H1 (cell line): ENCODE measurements at regions not wholly inside any gene's neighbourhood (a gene's known extent, or its start where the extent isn't known, plus 50 kb on each side); places are given as distances from the start of the nearest gene placed in this dataset.

Experiments
- CTCF ChIA-PET: fragments of 300-600 bp; sonication (Branson Sonifier 250); formaldehyde crosslinking; loops from one replicate; lab custom pipeline; 2021; ENCODE audit not compliant: partially characterized antibody; lab: Charles Lee
- POLR2A ChIA-PET: fragments of 300-600 bp; sonication (Branson Sonifier 250); formaldehyde crosslinking; loops from one replicate; lab custom pipeline; 2021; ENCODE audit warnings: inconsistent platforms; ENCODE audit not compliant: partially characterized antibody; lab: Charles Lee
- DNase-seq, 2 experiments: peaks; one replicate each; pipeline versions ENCODE4 v3.0.0 to v3.0.0-alpha.2; 2010 to 2022; ENCODE audit warnings: low spot score in 2 of 2, low read depth in 1 of 2, mixed read lengths in 1 of 2
- FAIRE-seq: peaks from 2 replicates; lab custom pipeline; 2011; peaks lifted over from hg19 to GRCh38; lab: Jason Lieb, UNC
- H2AFZ ChIP-seq: 2 replicates; pipeline ENCODE4 v1.8.1; 2012; ENCODE audit warnings: low read length, inconsistent platforms
- H2AK5ac ChIP-seq: 2 replicates; pipeline ENCODE4 v1.6.1; 2013; ENCODE audit warnings: low read depth, low read length
- H2BK120ac ChIP-seq: replicated peaks from 2 replicates; pipeline ENCODE3; 2013; ENCODE audit warnings: low read depth, low read length, inconsistent platforms
- H2BK12ac ChIP-seq: 2 replicates; pipeline ENCODE4 v1.6.1; 2013; ENCODE audit warnings: low read depth, low read length
- H2BK15ac ChIP-seq: 2 replicates; pipeline ENCODE4 v1.6.1; 2013; ENCODE audit warnings: low read length
- H2BK20ac ChIP-seq: 2 replicates; pipeline ENCODE4 v1.6.1; 2013; ENCODE audit warnings: low read length
- H2BK5ac ChIP-seq: 2 replicates; pipeline ENCODE4 v1.6.1; 2013; ENCODE audit warnings: low read depth, low read length
- H3K14ac ChIP-seq: 2 replicates; pipeline ENCODE4 v1.6.1; 2013; ENCODE audit warnings: inconsistent platforms; ENCODE audit not compliant: insufficient read length
- H3K18ac ChIP-seq: 2 replicates; pipeline ENCODE4 v1.6.1; 2013; ENCODE audit warnings: low read length; ENCODE audit errors: extremely low read depth
- H3K23ac ChIP-seq: 2 replicates; pipeline ENCODE4 v1.6.1; 2013; ENCODE audit warnings: inconsistent platforms; ENCODE audit not compliant: insufficient read length
- H3K23me2 ChIP-seq: 2 replicates; pipeline ENCODE4 v1.6.1; 2013; ENCODE audit warnings: low read depth, low read length
- H3K27ac ChIP-seq: 2 replicates; pipeline ENCODE4 v1.6.1; 2011; ENCODE audit warnings: low read depth, low read length, inconsistent platforms
- H3K27me3 ChIP-seq, 4 experiments: replicated peaks in 1 of 4; 1 replicate in 1 of 4; 2 replicates in 3 of 4; pipeline versions ENCODE4 v1.6.1 to v1.8.1; 2011 to 2013; ENCODE audit warnings: low read length in 3 of 4, mild to moderate bottlenecking in 3 of 4, inconsistent platforms in 2 of 4, mixed read lengths in 2 of 4, moderate library complexity in 1 of 4; ENCODE audit not compliant: control insufficient read depth in 3 of 4, insufficient read depth in 3 of 4; ENCODE audit errors: extremely low read depth in 1 of 4
- H3K36me3 ChIP-seq, 4 experiments: 2 replicates each; pipeline versions ENCODE4 v1.6.1 to v1.8.1; 2011 to 2013; ENCODE audit warnings: mild to moderate bottlenecking in 4 of 4, low read length in 3 of 4, moderate library complexity in 2 of 4, control low read depth in 1 of 4, inconsistent platforms in 1 of 4; ENCODE audit not compliant: insufficient read depth in 4 of 4, control insufficient read depth in 2 of 4
- H3K4ac ChIP-seq: replicated peaks from 2 replicates; pipeline ENCODE3; 2013; ENCODE audit warnings: low read length, low read depth, mixed read lengths, inconsistent platforms; ENCODE audit not compliant: insufficient read length
- H3K4me1 ChIP-seq, 4 experiments: replicated peaks in 1 of 4; 1 replicate in 1 of 4; 2 replicates in 3 of 4; pipeline versions ENCODE4 v1.6.1 to v1.8.1; 2011 to 2013; ENCODE audit warnings: low read length in 3 of 4, inconsistent platforms in 2 of 4, mixed read lengths in 1 of 4; ENCODE audit not compliant: insufficient read depth in 4 of 4, control insufficient read depth in 3 of 4
- H3K4me2 ChIP-seq, 2 experiments: 2 replicates each; pipeline versions ENCODE4 v1.6.1 to v1.8.1; 2011 to 2013; ENCODE audit warnings: low read depth in 2 of 2, low read length in 2 of 2, control low read depth in 1 of 2, inconsistent platforms in 1 of 2, mild to moderate bottlenecking in 1 of 2; ENCODE audit not compliant: insufficient read depth in 1 of 2
- H3K4me3 ChIP-seq, 4 experiments: fragments of 200-600, 300-600 bp in 1 of 4; sonication (generic), shearing (Covaris generic), sonication (Bioruptor Twin) in 1 of 4; 2 replicates each; pipeline versions ENCODE4 v1.5.1 to v1.8.1; 2011 to 2016; ENCODE audit warnings: low read length in 4 of 4, low read depth in 3 of 4, control low read depth in 2 of 4, inconsistent platforms in 2 of 4, mild to moderate bottlenecking in 2 of 4, mixed read lengths in 1 of 4, moderate library complexity in 1 of 4; ENCODE audit not compliant: insufficient read depth in 2 of 4; ENCODE audit errors: extremely low read depth in 1 of 4
- H3K56ac ChIP-seq: replicated peaks from 2 replicates; pipeline ENCODE3; 2013; ENCODE audit warnings: low read depth, mild to moderate bottlenecking, mixed read lengths, low read length, inconsistent platforms; ENCODE audit not compliant: insufficient read length
- H3K79me1 ChIP-seq: 2 replicates; pipeline ENCODE4 v1.6.1; 2013; ENCODE audit warnings: low read depth, low read length, control low read depth
- H3K79me2 ChIP-seq, 2 experiments: 2 replicates each; pipeline versions ENCODE4 v1.6.1 to v1.8.1; 2012 to 2013; ENCODE audit warnings: low read length in 2 of 2, mild to moderate bottlenecking in 2 of 2, inconsistent platforms in 1 of 2; ENCODE audit not compliant: insufficient read depth in 2 of 2, control insufficient read depth in 1 of 2
- H3K9ac ChIP-seq, 4 experiments: replicated peaks in 1 of 4; 1 replicate in 1 of 4; 2 replicates in 3 of 4; pipeline versions ENCODE4 v1.6.1 to v1.8.1; 2011 to 2013; ENCODE audit warnings: low read depth in 3 of 4, low read length in 3 of 4, control low read depth in 2 of 4, mild to moderate bottlenecking in 2 of 4, moderate library complexity in 2 of 4, inconsistent platforms in 1 of 4; ENCODE audit errors: extremely low read depth in 1 of 4
- H3K9me3 ChIP-seq, 2 experiments: 2 replicates each; pipeline versions ENCODE4 v1.6.1 to v1.8.1; 2012 to 2013; ENCODE audit warnings: mild to moderate bottlenecking in 2 of 2, moderate library complexity in 2 of 2, control low read depth in 1 of 2, inconsistent platforms in 1 of 2, low read depth in 1 of 2, low read length in 1 of 2, mixed read lengths in 1 of 2; ENCODE audit not compliant: insufficient read depth in 2 of 2
- H4K20me1 ChIP-seq, 2 experiments: replicated peaks in 1 of 2; 2 replicates each; pipeline versions ENCODE3 to v1.8.1; 2011 to 2013; ENCODE audit warnings: inconsistent platforms in 2 of 2, low read length in 2 of 2, mild to moderate bottlenecking in 1 of 2; ENCODE audit not compliant: insufficient read depth in 2 of 2, control insufficient read depth in 1 of 2
- H4K5ac ChIP-seq: 2 replicates; pipeline ENCODE4 v1.6.1; 2013; ENCODE audit warnings: low read length, low read depth, mixed read lengths, inconsistent platforms; ENCODE audit not compliant: insufficient read length
- H4K8ac ChIP-seq: 2 replicates; pipeline ENCODE4 v1.8.0; 2013; ENCODE audit warnings: mild to moderate bottlenecking, moderate library complexity, low read length, inconsistent platforms; ENCODE audit not compliant: insufficient read depth; ENCODE audit errors: extremely low read depth
- H4K91ac ChIP-seq: replicated peaks from 2 replicates; pipeline ENCODE3; 2013; ENCODE audit warnings: low read length, mixed read lengths, inconsistent platforms; ENCODE audit not compliant: insufficient read length
- KDM4A ChIP-seq: IDR thresholded peaks from one replicate; pipeline ENCODE4 v1.7.1; 2012; ENCODE audit warnings: low read depth, mild to moderate bottlenecking, moderate library complexity, low read length, inconsistent platforms; ENCODE audit not compliant: severe bottlenecking
- MAX ChIP-seq: IDR thresholded peaks from 2 replicates; pipeline ENCODE4 v1.6.1; 2012; ENCODE audit warnings: inconsistent platforms
- SP4 ChIP-seq: IDR thresholded peaks from 2 replicates; pipeline ENCODE4 v1.6.1; 2012; ENCODE audit warnings: low read length, inconsistent platforms
- TAF1 ChIP-seq: IDR thresholded peaks from 2 replicates; pipeline ENCODE4 v1.6.1; 2011; ENCODE audit warnings: mild to moderate bottlenecking, low read depth, low read length
- WGBS, 2 experiments: shearing (Covaris generic) in 1 of 2; methylation state at CpG; one replicate each; pipeline versions ENCODE4 v1.1.6 to v1.1.7; 2013 to 2015; ENCODE audit warnings: low lambda C conversion rate in 2 of 2, mixed read lengths in 2 of 2, inconsistent platforms in 1 of 2, low coverage in 1 of 2, missing lambda C conversion rate in 1 of 2; ENCODE audit not compliant: insufficient replicate concordance in 2 of 2, insufficient coverage in 1 of 2, insufficient read length in 1 of 2; ENCODE audit errors: extremely low coverage in 1 of 2, missing lambda C conversion rate in 1 of 2; 5-methylcytosine and 5-hydroxymethylcytosine counted together

- no peak overlapping the region for H2AK5ac ChIP-seq
- H3K14ac ChIP-seq, result no peak overlapping the region
- no peak overlapping the region for H3K4me3 ChIP-seq
- WGBS, 2 experiments, result 100% methylated on average over 1 of the region's 1 CpG; no CpG with 5 or more reads in 1 of the 2 experiments
- H4K91ac ChIP-seq, result no peak overlapping the region
- H3K4me1 ChIP-seq, result peaks cover 0 to 3% (median 1%) of the 10 kb centered on the region in 4 experiments; a peak in 3 of 7 replicates
- no peak overlapping the region for H2AFZ ChIP-seq
- no peak overlapping the region for H3K27ac ChIP-seq
- no peak overlapping the region for H3K23ac ChIP-seq
- H4K5ac ChIP-seq, result no peak overlapping the region
- TF ChIP-seq KDM4A, result no peak
- no peak for TF ChIP-seq MAX
- no peak for TF ChIP-seq TAF1
- no peak for TF ChIP-seq SP4
- TF ChIP-seq, all 59 proteins: peak for 0
- no peaks in the 10 kb centered on the region for H4K20me1 ChIP-seq
- H3K56ac ChIP-seq, result no peak overlapping the region
- no peak overlapping the region for H2BK120ac ChIP-seq
- H2BK20ac ChIP-seq, result 0 out of 2 replicates have a peak overlapping the region, but pooled peaks have one; percentile 80
- DNase-seq (no peak), FAIRE-seq (no peak)
- no peak overlapping the region for H2BK15ac ChIP-seq
- no peak overlapping the region for H3K4ac ChIP-seq
- no peak overlapping the region for H3K18ac ChIP-seq
- no peaks in the 10 kb centered on the region for H3K23me2 ChIP-seq
- no peak overlapping the region for H3K9ac ChIP-seq
- peak overlapping the region; percentile 80; the same call in 1 of the 2 replicates for H2BK12ac ChIP-seq
- CTCF ChIA-PET, result interaction anchor here (1.1 kb wide), 1 partner anchor 65 kb away, joined by 3 read pairs; no protein-coding TSS in a partner anchor
- no peaks in the 10 kb centered on the region for H3K27me3 ChIP-seq
- POLR2A ChIA-PET, result interaction anchor here (0.6 to 1.1 kb wide), 2 partner anchors 41 to 225 kb away, joined by 3 read pairs; no protein-coding TSS in a partner anchor
- H4K8ac ChIP-seq, result no peak overlapping the region
- H3K9me3 ChIP-seq, result peaks cover 7 to 10% of the 10 kb centered on the region in 2 experiments; a peak in 2 of 4 replicates
- H3K36me3 ChIP-seq, result no peaks in the 10 kb centered on the region; a peak in 1 of 8 replicates
- no peak overlapping the region for H3K4me2 ChIP-seq
- no peaks in the 10 kb centered on the region for H3K79me2 ChIP-seq
- no peaks in the 10 kb centered on the region for H3K79me1 ChIP-seq
- H2BK5ac ChIP-seq, result no peak overlapping the region
These were observed 59.9 kb upstream of the AP1S2 start for GRCh38 chrX:15914486-15914885.
